ENCODE measurements at regions not wholly inside any gene's neighbourhood (a gene's known extent, or its start where the extent isn't known, plus 50 kb on each side); places are given as distances from the start of the nearest gene placed in this dataset.

GRCh38 chr4:42339935-42340406, 57.3 kb upstream of the SHISA3 start:
- H3K27ac ChIP-seq (ENCODE audit: low read depth), result no peak overlapping the region
- no peak overlapping the region for H3K4me3 Mint-ChIP-seq
- no peak for TF ChIP-seq ZNF114 (CRISPR knock-in tag; IDR thresholded peaks at IDR 0.05)
- TF ChIP-seq CREB1 (CRISPR knock-in tag; IDR thresholded peaks at IDR 0.05; ENCODE audit: low read depth), result no peak
- H2AFZ ChIP-seq, result peak overlapping the region; percentile 87
- peaks cover 28% of the 10 kb centered on the region for H3K4me1 Mint-ChIP-seq
- H3K27me3 Mint-ChIP-seq (ENCODE audit: insufficient read depth, low read depth, poor library complexity), result peaks cover 5% of the 10 kb centered on the region
- H3K36me3 ChIP-seq (ENCODE audit: insufficient read depth), result no peaks in the 10 kb centered on the region
- no peaks in the 10 kb centered on the region; the same call in 1 of the 2 replicates for H3F3A ChIP-seq (replicated peaks; ENCODE audit: low read depth)
- no peak overlapping the region for H3K27ac Mint-ChIP-seq
- no peaks in the 10 kb centered on the region for H3K9me3 Mint-ChIP-seq
- H3K4me1 ChIP-seq (ENCODE audit: insufficient read depth), result peaks cover 11% of the 10 kb centered on the region
- H3K4me3 ChIP-seq, result no peak overlapping the region
- DNase-seq (ENCODE audit: low spot score) (peak; percentile 33), ATAC-seq (peak; percentile 94)
- H3K4me2 ChIP-seq, result no peak overlapping the region
- H3K36me3 Mint-ChIP-seq (ENCODE audit: low read depth), result no peaks in the 10 kb centered on the region
- H3K79me2 ChIP-seq (replicated peaks; ENCODE audit: insufficient read depth), result no peaks in the 10 kb centered on the region
- H3K9me2 ChIP-seq (ENCODE audit: insufficient read depth), result peaks cover 8% of the 10 kb centered on the region; the same call in 1 of the 2 replicates
- no peaks in the 10 kb centered on the region for H3K27me3 ChIP-seq (ENCODE audit: insufficient read depth)
- H4K20me1 ChIP-seq (replicated peaks; ENCODE audit: insufficient read depth), result no peaks in the 10 kb centered on the region

GRCh38 chr4:42341518-42342026, 55.7 kb upstream of the SHISA3 start:
- H3K27ac ChIP-seq (ENCODE audit: low read depth), result no peak overlapping the region
- Mint-ChIP-seq H3K27me3 (ENCODE audit: insufficient read depth, low read depth, poor library complexity) (peaks cover 2% of the 10 kb centered on the region), H3K4me1 (peaks cover 28% of the 10 kb centered on the region), H3K27ac (no peak overlapping the region), H3K4me3 (no peak overlapping the region), H3K36me3 (ENCODE audit: low read depth) (no peaks in the 10 kb centered on the region), H3K9me3 (no peaks in the 10 kb centered on the region)
- H3K36me3 ChIP-seq (ENCODE audit: insufficient read depth), result no peaks in the 10 kb centered on the region
- H3K27me3 ChIP-seq (ENCODE audit: insufficient read depth), result no peaks in the 10 kb centered on the region
- no peak overlapping the region for H3K4me3 ChIP-seq
- H2AFZ ChIP-seq, result no peak overlapping the region
- H4K20me1 ChIP-seq (replicated peaks; ENCODE audit: insufficient read depth), result no peaks in the 10 kb centered on the region
- DNase-seq (ENCODE audit: low spot score) (no peak), ATAC-seq (no peak)
- no peak overlapping the region for H3K4me2 ChIP-seq
- no peaks in the 10 kb centered on the region; the same call in 1 of the 2 replicates for H3F3A ChIP-seq (replicated peaks; ENCODE audit: low read depth)
- H3K79me2 ChIP-seq (replicated peaks; ENCODE audit: insufficient read depth), result no peaks in the 10 kb centered on the region
- peaks cover 11% of the 10 kb centered on the region for H3K4me1 ChIP-seq (ENCODE audit: insufficient read depth)
- H3K9me2 ChIP-seq (ENCODE audit: insufficient read depth), result peaks cover under 1% of the 10 kb centered on the region; the same call in 1 of the 2 replicates
- no peak for TF ChIP-seq ZNF462 (CRISPR knock-in tag; IDR thresholded peaks at IDR 0.05)
- no peak for TF ChIP-seq ZNF114 (CRISPR knock-in tag; IDR thresholded peaks at IDR 0.05)
- no peak for TF ChIP-seq STAT1 (IDR thresholded peaks at IDR 0.05; ENCODE audit: unreplicated experiment)
- no peak for TF ChIP-seq NANOG (IDR thresholded peaks at IDR 0.05; ENCODE audit: borderline replicate concordance)
- TF ChIP-seq JUNB (IDR thresholded peaks at IDR 0.05; ENCODE audit: unreplicated experiment), result no peak
- no peak for TF ChIP-seq EZH2phosphoT487 (IDR thresholded peaks at IDR 0.05; ENCODE audit: unreplicated experiment)
- no peak for TF ChIP-seq REST (IDR thresholded peaks at IDR 0.05; ENCODE audit: unreplicated experiment)
- no peak for TF ChIP-seq CREB1 (CRISPR knock-in tag; IDR thresholded peaks at IDR 0.05; ENCODE audit: low read depth)
- TF ChIP-seq CTCF (conservative IDR thresholded peaks at IDR 0.05; ENCODE audit: low read depth in 2 of 2), result no peak
- TF ChIP-seq ZNF331 (CRISPR knock-in tag; IDR thresholded peaks at IDR 0.05; ENCODE audit: low read depth), result no peak

Measured in GM23338 (cell line).